Glomerular visceral epithelial cell (primary cell): ENCODE measurements at regions not wholly inside any gene's neighbourhood (a gene's known extent, or its start where the extent isn't known, plus 50 kb on each side); places are given as distances from the start of the nearest gene placed in this dataset.

Experiments
- DNase-seq: peaks from one replicate; pipeline ENCODE4 v3.0.0-alpha.2; 2016; ENCODE audit errors: extremely low spot score

- no peak for DNase-seq
These were observed 67.0 kb upstream of the C1orf21 start for GRCh38 chr1:184319879-184320278.

GRCh38 chr1:184322253-184322652 is 64.6 kb upstream of the C1orf21 start:
- DNase-seq = no peak

DNA sequence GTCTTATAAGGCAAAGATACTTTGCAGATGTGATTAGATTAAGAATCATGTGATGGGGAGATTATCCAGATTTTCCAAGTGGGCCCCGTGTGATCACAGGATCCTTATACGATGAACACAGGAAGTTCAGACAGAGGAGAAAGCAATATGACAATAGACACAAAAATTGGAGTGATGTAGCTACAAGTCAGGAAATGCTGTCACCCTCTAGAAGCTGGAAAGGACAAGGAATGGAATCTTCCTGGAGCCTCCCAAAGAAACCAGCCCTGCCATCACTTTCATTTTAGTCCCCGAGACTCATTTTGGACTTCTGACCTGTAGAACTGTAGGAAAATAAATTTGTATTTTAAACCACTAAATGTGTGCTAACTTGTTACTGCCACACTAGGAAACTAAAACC is 61.9 kb upstream of the C1orf21 start:
- DNase-seq = no peak

GRCh38 chr1:184326278-184326677 is 60.6 kb upstream of the C1orf21 start:
- no peak for DNase-seq

DNA sequence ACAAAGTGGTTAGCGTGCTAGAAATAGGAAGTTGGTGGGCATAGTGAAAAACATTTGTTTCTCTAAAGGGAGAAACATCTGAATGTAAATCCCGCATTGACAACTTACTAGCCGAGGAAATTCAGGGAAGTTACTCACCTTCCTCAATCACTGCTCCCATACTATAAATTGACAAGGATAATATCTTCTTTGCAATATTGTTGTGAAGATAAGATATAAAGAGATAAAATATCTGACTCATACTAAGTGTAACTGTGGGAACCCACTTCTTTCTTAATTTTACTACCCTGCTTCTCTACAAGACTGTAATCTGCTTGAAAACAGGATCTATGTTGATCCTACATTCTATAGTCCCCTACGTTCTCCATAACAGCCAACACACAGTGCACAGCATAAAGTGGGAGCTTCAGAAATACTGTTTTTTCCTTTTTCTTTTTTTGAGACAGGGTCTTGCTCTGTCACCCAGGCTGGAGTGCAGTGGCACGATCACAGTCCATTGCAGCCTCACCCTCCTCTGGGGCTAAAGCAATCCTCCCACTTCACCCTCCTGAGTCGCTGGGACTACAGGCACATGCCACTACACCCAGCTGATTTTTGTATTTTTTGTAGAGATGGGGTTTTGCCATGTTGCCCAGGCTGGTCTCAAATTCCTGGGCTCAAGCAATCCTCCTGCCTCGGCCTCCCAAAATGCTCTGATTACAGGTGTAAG is 57.4 kb upstream of the C1orf21 start:
- DNase-seq = no peak

- no peak for DNase-seq
These were observed 56.6 kb upstream of the C1orf21 start for GRCh38 chr1:184329962-184330868.

DNA sequence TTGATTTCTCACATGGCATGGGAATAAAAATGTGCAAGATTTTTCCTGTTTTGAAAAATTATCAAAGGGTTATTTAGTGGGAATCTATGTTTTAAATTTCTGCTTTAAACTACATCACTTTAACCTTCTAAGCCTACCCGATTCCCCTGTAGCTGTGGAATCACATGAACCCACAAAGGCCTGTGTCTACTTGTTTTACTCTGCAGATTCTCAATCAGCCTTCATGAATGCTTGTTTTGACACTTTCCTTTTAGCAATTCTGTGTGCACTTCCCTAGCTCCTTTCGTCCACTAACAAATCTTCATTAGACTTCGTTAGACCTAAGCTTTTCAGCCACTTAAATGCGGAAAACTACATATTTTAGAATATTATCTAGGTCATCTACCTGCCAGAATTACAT is 56.0 kb upstream of the C1orf21 start:
- DNase-seq = no peak
